ENCODE measurements at regions not wholly inside any gene's neighbourhood (a gene's known extent, or its start where the extent isn't known, plus 50 kb on each side); places are given as distances from the start of the nearest gene placed in this dataset.

GRCh38 chr2:196315388-196316049, 144.1 kb upstream of the STK17B start:
- 64% methylated on average over 3 of the region's 3 CpGs for WGBS
- Histone ChIP-seq H3K36me3 (no peaks in the 10 kb centered on the region), H3K27ac (no peak overlapping the region), H3K9me3 (no peaks in the 10 kb centered on the region), H3K4me3 (no peak overlapping the region), H3K27me3 (replicated peaks; ENCODE audit: insufficient read depth) (no peaks in the 10 kb centered on the region), H3K4me1 (replicated peaks) (no peaks in the 10 kb centered on the region)
- no peak for DNase-seq (ENCODE audit: low spot score)
- intact Hi-C loops (cut with DNase I), result no loop called here
- TF ChIP-seq CTCF (IDR thresholded peaks at IDR 0.05), result no peak
- no peak for TF ChIP-seq POLR2A (IDR thresholded peaks at IDR 0.05)
- TF ChIP-seq POLR2AphosphoS5 (IDR thresholded peaks at IDR 0.05), result no peak

GRCh38 chr2:196316050-196316430, 144.7 kb upstream of the STK17B start:
- Histone ChIP-seq H3K36me3 (no peaks in the 10 kb centered on the region), H3K4me3 (no peak overlapping the region), H3K27ac (no peak overlapping the region), H3K4me1 (replicated peaks) (no peaks in the 10 kb centered on the region), H3K9me3 (no peaks in the 10 kb centered on the region), H3K27me3 (replicated peaks; ENCODE audit: insufficient read depth) (no peaks in the 10 kb centered on the region)
- TF ChIP-seq POLR2AphosphoS5 (IDR thresholded peaks at IDR 0.05) (no peak), POLR2A (IDR thresholded peaks at IDR 0.05) (no peak), CTCF (IDR thresholded peaks at IDR 0.05) (no peak)
- intact Hi-C loops (cut with DNase I), result no loop called here
- 85% methylated on average over 4 of the region's 4 CpGs for WGBS
- no peak for DNase-seq (ENCODE audit: low spot score)

GRCh38 chr2:196318517-196319377, 147.4 kb upstream of the STK17B start:
- no peak for DNase-seq (ENCODE audit: low spot score)
- no peaks in the 10 kb centered on the region for H3K4me1 ChIP-seq (replicated peaks)
- H3K36me3 ChIP-seq, result no peaks in the 10 kb centered on the region
- no peak overlapping the region for H3K4me3 ChIP-seq
- 91% methylated on average over 24 of the region's 24 CpGs for WGBS
- H3K9me3 ChIP-seq, result no peaks in the 10 kb centered on the region
- TF ChIP-seq CTCF (IDR thresholded peaks at IDR 0.05), result no peak
- TF ChIP-seq POLR2A (IDR thresholded peaks at IDR 0.05), result no peak
- TF ChIP-seq POLR2AphosphoS5 (IDR thresholded peaks at IDR 0.05), result no peak
- intact Hi-C loops (cut with DNase I), result no loop called here
- no peaks in the 10 kb centered on the region for H3K27me3 ChIP-seq (replicated peaks; ENCODE audit: insufficient read depth)
- H3K27ac ChIP-seq, result no peak overlapping the region

- WGBS, result 45% methylated on average over 4 of the region's 4 CpGs
- H3K36me3 ChIP-seq, result no peaks in the 10 kb centered on the region
- no peaks in the 10 kb centered on the region for H3K4me1 ChIP-seq (replicated peaks)
- DNase-seq (ENCODE audit: low spot score), result no peak
- no peak overlapping the region for H3K4me3 ChIP-seq
- intact Hi-C loops (cut with DNase I), result no loop called here
- no peak for TF ChIP-seq POLR2AphosphoS5 (IDR thresholded peaks at IDR 0.05)
- no peak for TF ChIP-seq POLR2A (IDR thresholded peaks at IDR 0.05)
- TF ChIP-seq CTCF (IDR thresholded peaks at IDR 0.05), result no peak
- H3K27ac ChIP-seq, result no peak overlapping the region
- no peaks in the 10 kb centered on the region for H3K9me3 ChIP-seq
- no peaks in the 10 kb centered on the region for H3K27me3 ChIP-seq (replicated peaks; ENCODE audit: insufficient read depth)
Observed at GRCh38 chr2:196322973-196323810, 151.8 kb upstream of the STK17B start.
